ENCODE measurements at regions not wholly inside any gene's neighbourhood (a gene's known extent, or its start where the extent isn't known, plus 50 kb on each side); places are given as distances from the start of the nearest gene placed in this dataset.
"Not testable (repeated sequence)": the region's sequence is repeated elsewhere in the genome, so short reads cannot be mapped to it uniquely, and the experiment has no call there.

GRCh38 chr5:28602429-28602828, 1564.0 kb upstream of the CDH9 start:
- H3K9ac ChIP-seq (ENCODE audit: low read length), result no peak overlapping the region
- H3K36me3 ChIP-seq (ENCODE audit: control insufficient read depth in 1 of 2, insufficient read depth in 2 of 2, low read length in 2 of 2), result no peaks in the 10 kb centered on the region
- H3K79me1 ChIP-seq (ENCODE audit: low read length), result no peaks in the 10 kb centered on the region
- no peak overlapping the region for H3K4me2 ChIP-seq (ENCODE audit: low read length)
- H2AK5ac ChIP-seq (ENCODE audit: low read length), result no peak overlapping the region
- no peak overlapping the region for H4K12ac ChIP-seq (ENCODE audit: low read depth, low read length)
- no peak overlapping the region for H2AFZ ChIP-seq (ENCODE audit: insufficient read depth, low read length, poor library complexity)
- H3K79me2 ChIP-seq (ENCODE audit: control insufficient read depth, insufficient read depth, low read length, poor library complexity), result no peaks in the 10 kb centered on the region
- no peak for DNase-seq
- no peaks in the 10 kb centered on the region for H3K27me3 ChIP-seq (ENCODE audit: insufficient read depth, low read length)
- no peaks in the 10 kb centered on the region for H3K9me3 ChIP-seq (ENCODE audit: insufficient read depth, low read depth, low read length)
- no peak overlapping the region for H2BK5ac ChIP-seq (ENCODE audit: low read depth, low read length, poor library complexity)
- WGBS (ENCODE audit: extremely low coverage, insufficient coverage, insufficient read length), result no CpG with 5 or more reads among the region's 2 CpGs
- no peak overlapping the region for H3K14ac ChIP-seq (ENCODE audit: low read length)
- no peak overlapping the region for H3K18ac ChIP-seq (ENCODE audit: low read length)
- no peak overlapping the region for H4K91ac ChIP-seq (ENCODE audit: low read depth, low read length)
- H2BK120ac ChIP-seq (ENCODE audit: insufficient read depth, low read length, poor library complexity), result no peak overlapping the region
- no peak overlapping the region for H4K8ac ChIP-seq (ENCODE audit: low read depth, low read length)
- no peak overlapping the region for H2BK12ac ChIP-seq (ENCODE audit: low read length)
- H3K4me1 ChIP-seq (ENCODE audit: control insufficient read depth in 1 of 2, insufficient read depth in 2 of 2, low read length in 2 of 2), result no peaks in the 10 kb centered on the region
- no peak overlapping the region for H3K4me3 ChIP-seq (ENCODE audit: low read depth, low read length)
- no peak overlapping the region for H3K4ac ChIP-seq (ENCODE audit: low read depth, low read length)
- H3K27ac ChIP-seq (ENCODE audit: low read depth, low read length), result no peak overlapping the region
- H3K23ac ChIP-seq (ENCODE audit: low read length), result no peak overlapping the region

- not testable (repeated sequence) for H2BK120ac ChIP-seq (ENCODE audit: insufficient read depth, low read length, poor library complexity); H3K4me3 ChIP-seq (ENCODE audit: low read depth, low read length); H2BK12ac ChIP-seq (ENCODE audit: low read length); H4K12ac ChIP-seq (ENCODE audit: low read depth, low read length); H2AFZ ChIP-seq (ENCODE audit: insufficient read depth, low read length, poor library complexity); H3K4me2 ChIP-seq (ENCODE audit: low read length); H2AK5ac ChIP-seq (ENCODE audit: low read length); H3K27me3 ChIP-seq (ENCODE audit: insufficient read depth, low read length); H3K23ac ChIP-seq (ENCODE audit: low read length); H3K9me3 ChIP-seq (ENCODE audit: insufficient read depth, low read depth, low read length); H3K79me2 ChIP-seq (ENCODE audit: control insufficient read depth, insufficient read depth, low read length, poor library complexity); H3K36me3 ChIP-seq (ENCODE audit: control insufficient read depth in 1 of 2, insufficient read depth in 2 of 2, low read length in 2 of 2); H3K14ac ChIP-seq (ENCODE audit: low read length); H3K4ac ChIP-seq (ENCODE audit: low read depth, low read length); H4K91ac ChIP-seq (ENCODE audit: low read depth, low read length); H3K27ac ChIP-seq (ENCODE audit: low read depth, low read length); H3K79me1 ChIP-seq (ENCODE audit: low read length); H3K4me1 ChIP-seq (ENCODE audit: control insufficient read depth in 1 of 2, insufficient read depth in 2 of 2, low read length in 2 of 2); H4K8ac ChIP-seq (ENCODE audit: low read depth, low read length); H2BK5ac ChIP-seq (ENCODE audit: low read depth, low read length, poor library complexity); H3K9ac ChIP-seq (ENCODE audit: low read length); DNase-seq; H3K18ac ChIP-seq (ENCODE audit: low read length)
- WGBS (ENCODE audit: extremely low coverage, insufficient coverage, insufficient read length), result no CpG with 5 or more reads among the region's 26 CpGs
These were observed 1558.3 kb upstream of the CDH9 start for GRCh38 chr5:28596707-28597106.

GRCh38 chr5:28580616-28581015, 1542.2 kb upstream of the CDH9 start:
- no peak overlapping the region for H4K91ac ChIP-seq (ENCODE audit: low read depth, low read length)
- no peaks in the 10 kb centered on the region for H3K79me1 ChIP-seq (ENCODE audit: low read length)
- no peak overlapping the region for H2BK120ac ChIP-seq (ENCODE audit: insufficient read depth, low read length, poor library complexity)
- H3K9ac ChIP-seq (ENCODE audit: low read length), result no peak overlapping the region
- no peak overlapping the region for H3K4ac ChIP-seq (ENCODE audit: low read depth, low read length)
- H2AFZ ChIP-seq (ENCODE audit: insufficient read depth, low read length, poor library complexity), result no peak overlapping the region
- H3K36me3 ChIP-seq (ENCODE audit: control insufficient read depth in 1 of 2, insufficient read depth in 2 of 2, low read length in 2 of 2), result no peaks in the 10 kb centered on the region
- H3K4me2 ChIP-seq (ENCODE audit: low read length), result no peak overlapping the region
- H3K27me3 ChIP-seq (ENCODE audit: insufficient read depth, low read length), result no peaks in the 10 kb centered on the region
- H3K23ac ChIP-seq (ENCODE audit: low read length), result no peak overlapping the region
- H2AK5ac ChIP-seq (ENCODE audit: low read length), result no peak overlapping the region
- H2BK12ac ChIP-seq (ENCODE audit: low read length), result no peak overlapping the region
- no peak overlapping the region for H2BK5ac ChIP-seq (ENCODE audit: low read depth, low read length, poor library complexity)
- H3K18ac ChIP-seq (ENCODE audit: low read length), result no peak overlapping the region
- no peak overlapping the region for H4K8ac ChIP-seq (ENCODE audit: low read depth, low read length)
- no peaks in the 10 kb centered on the region for H3K9me3 ChIP-seq (ENCODE audit: insufficient read depth, low read depth, low read length)
- no peak overlapping the region for H3K4me3 ChIP-seq (ENCODE audit: low read depth, low read length)
- no peak overlapping the region for H4K12ac ChIP-seq (ENCODE audit: low read depth, low read length)
- H3K14ac ChIP-seq (ENCODE audit: low read length), result no peak overlapping the region
- no peaks in the 10 kb centered on the region for H3K79me2 ChIP-seq (ENCODE audit: control insufficient read depth, insufficient read depth, low read length, poor library complexity)
- peak in 1 of 2 donors; percentile 1 for DNase-seq
- no peaks in the 10 kb centered on the region for H3K4me1 ChIP-seq (ENCODE audit: control insufficient read depth in 1 of 2, insufficient read depth in 2 of 2, low read length in 2 of 2)
- no peak overlapping the region for H3K27ac ChIP-seq (ENCODE audit: low read depth, low read length)
- no CpG with 5 or more reads among the region's 4 CpGs for WGBS (ENCODE audit: extremely low coverage, insufficient coverage, insufficient read length)

GRCh38 chr5:28576022-28576421, 1537.6 kb upstream of the CDH9 start:
- Histone ChIP-seq H4K12ac (ENCODE audit: low read depth, low read length) (no peak overlapping the region), H3K36me3 (ENCODE audit: control insufficient read depth in 1 of 2, insufficient read depth in 2 of 2, low read length in 2 of 2) (no peaks in the 10 kb centered on the region), H3K18ac (ENCODE audit: low read length) (no peak overlapping the region), H3K4me1 (ENCODE audit: control insufficient read depth in 1 of 2, insufficient read depth in 2 of 2, low read length in 2 of 2) (no peaks in the 10 kb centered on the region), H3K9ac (ENCODE audit: low read length) (no peak overlapping the region), H3K27ac (ENCODE audit: low read depth, low read length) (no peak overlapping the region), H3K4ac (ENCODE audit: low read depth, low read length) (no peak overlapping the region), H3K23ac (ENCODE audit: low read length) (no peak overlapping the region), H3K4me3 (ENCODE audit: low read depth, low read length) (no peak overlapping the region), H2BK120ac (ENCODE audit: insufficient read depth, low read length, poor library complexity) (no peak overlapping the region), H2AFZ (ENCODE audit: insufficient read depth, low read length, poor library complexity) (no peak overlapping the region), H3K79me2 (ENCODE audit: control insufficient read depth, insufficient read depth, low read length, poor library complexity) (no peaks in the 10 kb centered on the region), H3K14ac (ENCODE audit: low read length) (no peak overlapping the region), H2BK12ac (ENCODE audit: low read length) (no peak overlapping the region), H4K8ac (ENCODE audit: low read depth, low read length) (no peak overlapping the region), H3K4me2 (ENCODE audit: low read length) (no peak overlapping the region), H2AK5ac (ENCODE audit: low read length) (no peak overlapping the region), H4K91ac (ENCODE audit: low read depth, low read length) (no peak overlapping the region), H2BK5ac (ENCODE audit: low read depth, low read length, poor library complexity) (no peak overlapping the region), H3K27me3 (ENCODE audit: insufficient read depth, low read length) (no peaks in the 10 kb centered on the region), H3K79me1 (ENCODE audit: low read length) (peaks cover 5% of the 10 kb centered on the region), H3K9me3 (ENCODE audit: insufficient read depth, low read depth, low read length) (peaks cover 2% of the 10 kb centered on the region)
- peak in 1 of 2 donors; percentile 1 for DNase-seq
- WGBS (ENCODE audit: extremely low coverage, insufficient coverage, insufficient read length), result no CpG with 5 or more reads among the region's 2 CpGs
